ENCODE measurements at regions not wholly inside any gene's neighbourhood (a gene's known extent, or its start where the extent isn't known, plus 50 kb on each side); places are given as distances from the start of the nearest gene placed in this dataset.

GRCh38 chr22:40114411-40114810, 63.3 kb upstream of the TNRC6B start:
- TF ChIP-seq CTCF (IDR thresholded peaks at IDR 0.05) (no peak), POLR2A (IDR thresholded peaks at IDR 0.05) (no peak), EP300 (IDR thresholded peaks at IDR 0.05; ENCODE audit: low read depth) (no peak)

All from transverse colon (tissue), 3 donors.